ENCODE measurements at regions not wholly inside any gene's neighbourhood (a gene's known extent, or its start where the extent isn't known, plus 50 kb on each side); places are given as distances from the start of the nearest gene placed in this dataset.

GRCh38 chr6:27541212-27541932 is 68.5 kb upstream of the ZNF184 start:
- H3K27me3 ChIP-seq (ENCODE audit: control insufficient read depth in 1 of 2, insufficient read depth in 2 of 2, low read length in 2 of 2), result no peaks in the 10 kb centered on the region; a peak in 1 of 5 replicates
- 18% methylated on average over 15 of the region's 15 CpGs for WGBS (ENCODE audit: low lambda C conversion rate)
- no peak overlapping the region for H3K9ac ChIP-seq (ENCODE audit: insufficient read depth, low read depth, low read length)
- DNase-seq (ENCODE audit: low spot score) (peak; percentile 56), FAIRE-seq (no peak), ATAC-seq (no peak)
- no peak overlapping the region for H3K4me3 ChIP-seq (replicated peaks in 1 of 3; ENCODE audit: insufficient read depth in 1 of 3, low read depth in 2 of 3, low read length in 3 of 3)
- no peaks in the 10 kb centered on the region for H3K9me3 ChIP-seq (ENCODE audit: low read length)
- no peak overlapping the region for H3K4me2 ChIP-seq (ENCODE audit: low read depth, low read length)
- H3K4me1 ChIP-seq (ENCODE audit: insufficient read depth, low read length), result peaks cover 20% of the 10 kb centered on the region
- POLR2A ChIA-PET, result no interaction called here
- H3K36me3 ChIP-seq (replicated peaks in 1 of 2; ENCODE audit: control insufficient read depth in 1 of 2, insufficient read depth in 2 of 2, low read length in 2 of 2), result no peaks in the 10 kb centered on the region
- intact Hi-C loops (cut with micrococcal nuclease; ENCODE audit: unreplicated experiment) (no loop called here), in situ Hi-C loops (cut with HindIII; ENCODE audit: extremely low pct_ligation_motif_present, low pct_unique_long_range_greater_than_20kb) (no loop called here)
- no peaks in the 10 kb centered on the region for H3K79me2 ChIP-seq (ENCODE audit: insufficient read depth, low read length)
- H2AFZ ChIP-seq (ENCODE audit: low read length), result no peak overlapping the region
- H3K27ac ChIP-seq (ENCODE audit: extremely low read length, insufficient read depth, low read length), result no peak overlapping the region
- H4K20me1 ChIP-seq (ENCODE audit: insufficient read depth, low read length), result no peaks in the 10 kb centered on the region; the same call in 1 of the 2 replicates
- no TSS peak for BruUV-seq (replicated peaks)
- CTCF ChIA-PET (ENCODE audit: low intra/inter-chr PET ratio, low total read pairs), result no interaction called here
- TF ChIP-seq IKZF4 (CRISPR knock-in tag; IDR thresholded peaks at IDR 0.05; ENCODE audit: borderline replicate concordance, low read depth, not compliant biosample characterization) (no peak), HMGXB4 (CRISPR knock-in tag; IDR thresholded peaks at IDR 0.05; ENCODE audit: borderline replicate concordance in 1 of 2, low read depth in 1 of 2) (peak; percentile 49 to 76; a peak in 2 of 4 replicates), ZNF629 (CRISPR knock-in tag; conservative IDR thresholded peaks at IDR 0.05) (peak; percentile 79), NCOA1 (CRISPR knock-in tag; IDR thresholded peaks at IDR 0.05) (no peak), MLLT10 (CRISPR knock-in tag; IDR thresholded peaks at IDR 0.05) (no peak), FOXP1 (IDR thresholded peaks at IDR 0.05) (no peak), FOXP1 (CRISPR knock-in tag; IDR thresholded peaks at IDR 0.05) (no peak), MED1 (CRISPR knock-in tag; IDR thresholded peaks at IDR 0.05) (0 out of 2 replicates have a peak, but pooled peaks have one; percentile 16), ZNF564 (CRISPR knock-in tag; IDR thresholded peaks at IDR 0.05) (no peak), CHD4 (IDR thresholded peaks at IDR 0.05; ENCODE audit: borderline replicate concordance, low read length) (0 out of 2 replicates have a peak, but pooled peaks have one; percentile 44), RORA (CRISPR knock-in tag; IDR thresholded peaks at IDR 0.05) (no peak), PRPF4 (IDR thresholded peaks at IDR 0.05; ENCODE audit: low read depth, low read length, poor library complexity, severe bottlenecking) (peak; percentile 47), ZNF124 (CRISPR knock-in tag; IDR thresholded peaks at IDR 0.05) (no peak), PHF20 (CRISPR knock-in tag; IDR thresholded peaks at IDR 0.05) (no peak), SMARCC2 (IDR thresholded peaks at IDR 0.05) (no peak), ZNF792 (CRISPR knock-in tag; IDR thresholded peaks at IDR 0.05) (0 out of 2 replicates have a peak, but pooled peaks have one; percentile 33), ZNF280D (CRISPR knock-in tag; IDR thresholded peaks at IDR 0.05) (0 out of 2 replicates have a peak, but pooled peaks have one; percentile 43), EP300 (IDR thresholded peaks at IDR 0.05; ENCODE audit: low read depth in 2 of 2, low read length in 2 of 2) (no peak), EP300 (CRISPR knock-in tag; IDR thresholded peaks at IDR 0.05; ENCODE audit: borderline replicate concordance) (no peak)
- TF ChIP-seq, protein P1, sequence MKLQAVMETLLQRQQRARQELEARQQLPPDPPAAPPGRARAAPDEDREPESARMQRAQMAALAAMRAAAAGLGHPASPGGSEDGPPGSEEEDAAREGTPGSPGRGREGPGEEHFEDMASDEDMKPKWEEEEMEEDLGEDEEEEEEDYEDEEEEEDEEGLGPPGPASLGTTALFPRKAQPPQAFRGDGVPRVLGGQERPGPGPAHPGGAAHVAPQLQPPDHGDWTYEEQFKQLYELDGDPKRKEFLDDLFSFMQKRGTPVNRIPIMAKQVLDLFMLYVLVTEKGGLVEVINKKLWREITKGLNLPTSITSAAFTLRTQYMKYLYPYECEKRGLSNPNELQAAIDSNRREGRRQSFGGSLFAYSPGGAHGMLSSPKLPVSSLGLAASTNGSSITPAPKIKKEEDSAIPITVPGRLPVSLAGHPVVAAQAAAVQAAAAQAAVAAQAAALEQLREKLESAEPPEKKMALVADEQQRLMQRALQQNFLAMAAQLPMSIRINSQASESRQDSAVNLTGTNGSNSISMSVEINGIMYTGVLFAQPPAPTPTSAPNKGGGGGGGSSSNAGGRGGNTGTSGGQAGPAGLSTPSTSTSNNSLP (IDR thresholded peaks at IDR 0.05; ENCODE audit: low read depth, low read length), result no peak

Measured in HepG2 (cell line).